ENCODE measurements at regions not wholly inside any gene's neighbourhood (a gene's known extent, or its start where the extent isn't known, plus 50 kb on each side); places are given as distances from the start of the nearest gene placed in this dataset.
"Not testable (repeated sequence)": the region's sequence is repeated elsewhere in the genome, so short reads cannot be mapped to it uniquely, and the experiment has no call there.

- TF ChIP-seq CTCF (conservative IDR thresholded peaks at IDR 0.05; ENCODE audit: control insufficient read depth, insufficient read depth, low read depth, low read length), result no peak
Observed at GRCh38 chrX:3448563-3448962, 102.1 kb upstream of the MXRA5 start.

GRCh38 chrX:3445806-3446490 is 99.5 kb upstream of the MXRA5 start:
- H3K4me3 ChIP-seq (ENCODE audit: control insufficient read depth, low read depth, low read length), result no peak overlapping the region
- DNase-seq (ENCODE audit: low read depth), result no peak
- no peak for TF ChIP-seq CTCF (conservative IDR thresholded peaks at IDR 0.05; ENCODE audit: control insufficient read depth, insufficient read depth, low read depth, low read length)

More at GRCh38 chrX:3448563-3448962, 102.1 kb upstream of the MXRA5 start:
- no peak overlapping the region for H3K4me3 ChIP-seq (ENCODE audit: control insufficient read depth, low read depth, low read length)
- no peak for DNase-seq (ENCODE audit: low read depth)

- H3K4me3 ChIP-seq (ENCODE audit: control insufficient read depth, low read depth, low read length), result no peak overlapping the region
- DNase-seq (ENCODE audit: low read depth), result no peak
- TF ChIP-seq CTCF (conservative IDR thresholded peaks at IDR 0.05; ENCODE audit: control insufficient read depth, insufficient read depth, low read depth, low read length), result no peak
Observed at GRCh38 chrX:3443184-3443583, 96.7 kb upstream of the MXRA5 start.

- DNase-seq (ENCODE audit: low read depth), result no peak
- TF ChIP-seq CTCF (conservative IDR thresholded peaks at IDR 0.05; ENCODE audit: control insufficient read depth, insufficient read depth, low read depth, low read length), result no peak
- no peak overlapping the region for H3K4me3 ChIP-seq (ENCODE audit: control insufficient read depth, low read depth, low read length)
Observed at GRCh38 chrX:3442691-3443090, 96.2 kb upstream of the MXRA5 start.

- no peak for TF ChIP-seq CTCF (conservative IDR thresholded peaks at IDR 0.05; ENCODE audit: control insufficient read depth, insufficient read depth, low read depth, low read length)
- no peak overlapping the region for H3K4me3 ChIP-seq (ENCODE audit: control insufficient read depth, low read depth, low read length)
- no peak for DNase-seq (ENCODE audit: low read depth)
Observed at GRCh38 chrX:3440981-3441380, 94.5 kb upstream of the MXRA5 start.

GRCh38 chrX:3435916-3436315 is 89.5 kb upstream of the MXRA5 start:
- H3K4me3 ChIP-seq (ENCODE audit: control insufficient read depth, low read depth, low read length); DNase-seq (ENCODE audit: low read depth): not testable (repeated sequence)

- TF ChIP-seq CTCF (conservative IDR thresholded peaks at IDR 0.05; ENCODE audit: control insufficient read depth, insufficient read depth, low read depth, low read length), result no peak
- DNase-seq (ENCODE audit: low read depth), result no peak
- H3K4me3 ChIP-seq (ENCODE audit: control insufficient read depth, low read depth, low read length), result no peak overlapping the region
Observed at GRCh38 chrX:3435057-3435456, 88.6 kb upstream of the MXRA5 start.
